HEK293 (cell line): ENCODE measurements at regions not wholly inside any gene's neighbourhood (a gene's known extent, or its start where the extent isn't known, plus 50 kb on each side); places are given as distances from the start of the nearest gene placed in this dataset.
A peak's percentile ranks its signal among the peaks of the same experiment; 100 is the strongest.

ENCODE experiments used
- CTCF ChIA-PET: fragments of 350-600 bp; formaldehyde crosslinking; extraction: SDS; loops from one replicate; lab custom pipeline; 2021; ENCODE audit warnings: antibody characterized with exemption; lab: Yijun Ruan, JAX
- POLR2A ChIA-PET: fragments of 300-600 bp; formaldehyde crosslinking; extraction: SDS; loops from one replicate; lab custom pipeline; 2020; ENCODE audit warnings: antibody characterized with exemption, inconsistent platforms; lab: Yijun Ruan, JAX
- H3K27ac ChIP-seq: fragments of 200-500 bp; sonication (Bioruptor generic); 2 replicates; pipeline ENCODE4 v1.5.1; 2014; ENCODE audit warnings: low read depth, low read length, control low read depth, inconsistent platforms; ENCODE audit errors: extremely low read depth
- H3K36me3 ChIP-seq, 2 experiments: fragments of 200-500 bp in 1 of 2; sonication (Bioruptor generic) in 1 of 2; 1 replicate in 1 of 2; 2 replicates in 1 of 2; pipeline ENCODE4 v1.5.1; 2014 to 2017; ENCODE audit warnings: inconsistent platforms in 2 of 2, low read length in 2 of 2; ENCODE audit not compliant: control insufficient read depth in 2 of 2, insufficient read depth in 1 of 2
- H3K4me1 ChIP-seq: fragments of 200-500 bp; sonication (Bioruptor generic); 2 replicates; pipeline ENCODE4 v1.5.1; 2014; ENCODE audit warnings: mild to moderate bottlenecking, low read length, inconsistent platforms; ENCODE audit not compliant: control insufficient read depth, insufficient read depth
- H3K4me3 ChIP-seq: 2 replicates; pipeline ENCODE4 v1.5.1; 2011; ENCODE audit warnings: low read depth, mild to moderate bottlenecking, control low read depth, low read length, moderate library complexity
- H3K9me3 ChIP-seq: fragments of 200-500 bp; sonication (Bioruptor generic); 2 replicates; pipeline ENCODE4 v1.5.1; 2014; ENCODE audit warnings: low read depth, low read length, inconsistent platforms; ENCODE audit not compliant: control insufficient read depth, insufficient read depth
- PRDM1 ChIP-seq: fragments of 450-650 bp; formaldehyde crosslinking; IDR thresholded peaks from 2 replicates; pipeline ENCODE4; 2016; ENCODE audit warnings: missing biosample characterization, missing genetic modification characterization
- SCRT1 ChIP-seq: fragments of 450-650 bp; formaldehyde crosslinking; IDR thresholded peaks from 2 replicates; pipeline ENCODE4 v1.5.1; 2016; ENCODE audit warnings: missing biosample characterization, missing genetic modification characterization, borderline replicate concordance
- SETDB1 ChIP-seq: IDR thresholded peaks from one replicate; pipeline ENCODE4 v1.6.1; 2017; ENCODE audit warnings: mild to moderate bottlenecking, low read length, moderate library complexity, mixed read lengths; ENCODE audit not compliant: insufficient read length
- YY2 ChIP-seq: fragments of 450-650 bp; formaldehyde crosslinking; IDR thresholded peaks from 2 replicates; pipeline ENCODE4 v1.5.1; 2016; ENCODE audit warnings: missing biosample characterization, missing genetic modification characterization
- ZBTB1 ChIP-seq: fragments of 450-650 bp; formaldehyde crosslinking; IDR thresholded peaks from 2 replicates; pipeline ENCODE4 v1.5.1; 2016; ENCODE audit warnings: missing biosample characterization, missing genetic modification characterization
- ZBTB21 ChIP-seq: fragments of 450-650 bp; formaldehyde crosslinking; IDR thresholded peaks from 2 replicates; pipeline ENCODE4 v1.5.1; 2017; ENCODE audit warnings: missing biosample characterization, missing genetic modification characterization
- ZBTB48 ChIP-seq: fragments of 450-650 bp; formaldehyde crosslinking; IDR thresholded peaks from 2 replicates; pipeline ENCODE4 v1.5.1; 2016; ENCODE audit warnings: missing biosample characterization, missing genetic modification characterization
- ZFP3 ChIP-seq: fragments of 450-650 bp; formaldehyde crosslinking; IDR thresholded peaks from 2 replicates; pipeline ENCODE4 v1.5.1; 2016; ENCODE audit warnings: low read depth, missing biosample characterization, missing genetic modification characterization
- ZIC2 ChIP-seq: fragments of 450-650 bp; formaldehyde crosslinking; IDR thresholded peaks from 2 replicates; pipeline ENCODE4 v1.5.1; 2016; ENCODE audit warnings: missing biosample characterization, missing genetic modification characterization
- ZNF175 ChIP-seq: fragments of 450-650 bp; formaldehyde crosslinking; IDR thresholded peaks from 2 replicates; pipeline ENCODE4 v1.5.1; 2016; ENCODE audit warnings: missing biosample characterization, missing genetic modification characterization
- ZNF223 ChIP-seq: fragments of 450-650 bp; formaldehyde crosslinking; IDR thresholded peaks from 2 replicates; pipeline ENCODE4 v1.5.1; 2016; ENCODE audit warnings: missing biosample characterization, missing genetic modification characterization
- ZNF335 ChIP-seq: fragments of 450-650 bp; formaldehyde crosslinking; conservative IDR thresholded peaks from 2 replicates; pipeline ENCODE4 v1.5.1; 2016; ENCODE audit warnings: missing biosample characterization, missing genetic modification characterization
- ZNF560 ChIP-seq: fragments of 450-650 bp; formaldehyde crosslinking; IDR thresholded peaks from 2 replicates; pipeline ENCODE4 v1.5.1; 2017; ENCODE audit warnings: missing biosample characterization, missing genetic modification characterization, borderline replicate concordance
- ZNF610 ChIP-seq: fragments of 450-650 bp; formaldehyde crosslinking; IDR thresholded peaks from 2 replicates; pipeline ENCODE4 v1.5.1; 2016; ENCODE audit warnings: missing biosample characterization, missing genetic modification characterization, borderline replicate concordance
- ZNF621 ChIP-seq: fragments of 450-650 bp; formaldehyde crosslinking; IDR thresholded peaks from 2 replicates; pipeline ENCODE4 v1.5.1; 2017; ENCODE audit warnings: missing biosample characterization, missing genetic modification characterization
- ZNF624 ChIP-seq: fragments of 450-650 bp; formaldehyde crosslinking; IDR thresholded peaks from 2 replicates; pipeline ENCODE4 v1.5.1; 2017; ENCODE audit warnings: missing biosample characterization, missing genetic modification characterization
- ZNF654 ChIP-seq: fragments of 450-650 bp; formaldehyde crosslinking; IDR thresholded peaks from 2 replicates; pipeline ENCODE4 v1.5.1; 2016; ENCODE audit warnings: low read depth, missing biosample characterization, missing genetic modification characterization
- ZNF670 ChIP-seq: fragments of 450-650 bp; formaldehyde crosslinking; IDR thresholded peaks from 2 replicates; pipeline ENCODE4 v1.5.1; 2016; ENCODE audit warnings: missing biosample characterization, missing genetic modification characterization, low read depth
- ZNF707 ChIP-seq: fragments of 450-650 bp; formaldehyde crosslinking; IDR thresholded peaks from 2 replicates; pipeline ENCODE4 v1.5.1; 2016; ENCODE audit warnings: missing biosample characterization, missing genetic modification characterization
- TF ChIP-seq, protein P1 (sequence below): fragments of 450-650 bp; formaldehyde crosslinking; IDR thresholded peaks from 2 replicates; pipeline ENCODE4 v1.5.1; 2016; ENCODE audit warnings: missing biosample characterization, missing genetic modification characterization
- TF ChIP-seq, protein P2 (sequence below): fragments of 450-650 bp; formaldehyde crosslinking; IDR thresholded peaks from 2 replicates; pipeline ENCODE4 v1.5.1; 2016; ENCODE audit warnings: missing biosample characterization, missing genetic modification characterization, low read depth
- TF ChIP-seq, protein P3 (sequence below): fragments of 450-650 bp; formaldehyde crosslinking; IDR thresholded peaks from 2 replicates; pipeline ENCODE4 v1.5.1; 2017; ENCODE audit warnings: missing biosample characterization, missing genetic modification characterization

DNA sequence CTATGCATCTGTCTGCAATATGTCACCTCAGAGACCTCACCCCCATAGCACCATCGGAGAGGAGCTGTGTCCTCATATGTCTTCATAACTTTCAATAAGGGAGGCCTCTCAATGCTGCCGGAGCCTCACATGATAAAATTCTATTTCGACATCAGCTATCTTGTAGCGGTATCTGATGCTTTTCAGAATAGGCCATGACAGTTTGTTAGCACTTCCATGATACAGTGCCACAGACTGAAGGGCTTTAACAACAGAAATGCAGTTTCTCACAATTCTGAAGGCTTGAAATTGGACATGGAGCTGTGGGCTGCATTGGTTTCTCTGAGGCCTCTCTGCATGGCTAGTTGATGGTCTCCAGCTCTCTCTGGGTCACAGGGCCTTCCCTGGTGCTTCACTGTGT, 125.0 kb upstream of the PZP start (continued):
- TF ChIP-seq YY2 (tag by site-specific recombination) (no peak), ZBTB21 (no peak), ZNF175 (tag by site-specific recombination) (no peak), ZNF624 (no peak)

DNA sequence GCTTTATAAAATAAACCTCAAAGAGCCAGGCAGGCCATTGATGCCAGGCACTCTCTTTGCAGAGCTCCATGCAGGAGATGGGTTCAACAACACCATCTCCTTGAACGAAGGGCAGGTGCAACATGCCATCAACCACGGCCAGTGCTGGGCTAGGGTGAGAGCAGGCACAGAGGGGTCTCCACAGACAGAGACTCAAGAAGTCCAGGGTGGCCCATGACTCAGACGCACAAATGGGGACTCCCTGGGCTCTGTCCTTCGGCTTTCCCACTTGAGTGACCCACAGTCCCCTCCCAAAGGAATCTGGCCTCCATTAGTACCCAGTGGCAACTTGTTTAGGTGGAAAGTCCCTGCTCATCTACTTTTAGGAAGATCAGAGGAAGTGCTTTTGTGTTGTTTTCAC, 124.4 kb upstream of the PZP start:
- H3K9me3 ChIP-seq, result no peaks in the 10 kb centered on the region
- H3K36me3 ChIP-seq, result no peaks in the 10 kb centered on the region
- CTCF ChIA-PET, result interaction anchor here (0.6 to 4.0 kb wide), 8 partner anchors 9 to 417 kb away, joined by 3 to 50 read pairs (median 4); no protein-coding TSS in a partner anchor
- H3K4me1 ChIP-seq, result no peaks in the 10 kb centered on the region
- no peak overlapping the region for H3K4me3 ChIP-seq
- POLR2A ChIA-PET, result no interaction called here
- H3K27ac ChIP-seq, result no peak overlapping the region
- TF ChIP-seq ZNF670 (tag by site-specific recombination) (no peak), ZBTB1 (tag by site-specific recombination) (no peak)

DNA sequence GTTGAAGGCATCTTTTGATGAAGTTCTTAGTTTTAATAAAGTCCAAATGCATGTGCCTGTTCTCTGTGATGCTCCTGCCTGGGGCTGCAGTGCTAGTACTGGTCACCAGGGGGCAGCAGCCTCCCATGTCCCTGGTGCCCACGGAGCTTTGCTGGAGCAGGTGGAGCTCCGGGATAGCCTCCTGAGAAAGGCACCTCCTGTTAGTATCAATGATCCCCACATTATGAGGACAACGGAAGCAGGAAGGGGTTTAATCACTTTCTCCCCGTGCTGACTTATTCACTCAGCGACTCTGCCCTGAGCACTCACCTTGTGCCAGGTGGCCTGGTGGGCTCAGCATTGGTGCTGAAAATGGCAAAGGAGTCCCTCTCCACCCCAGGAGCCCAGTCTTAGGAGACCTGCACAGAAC, 123.0 kb upstream of the PZP start:
- TF ChIP-seq SETDB1 (no peak), ZNF654 (tag by site-specific recombination) (peak; percentile 69), SCRT1 (tag by site-specific recombination) (no peak)
- TF ChIP-seq, protein P1, sequence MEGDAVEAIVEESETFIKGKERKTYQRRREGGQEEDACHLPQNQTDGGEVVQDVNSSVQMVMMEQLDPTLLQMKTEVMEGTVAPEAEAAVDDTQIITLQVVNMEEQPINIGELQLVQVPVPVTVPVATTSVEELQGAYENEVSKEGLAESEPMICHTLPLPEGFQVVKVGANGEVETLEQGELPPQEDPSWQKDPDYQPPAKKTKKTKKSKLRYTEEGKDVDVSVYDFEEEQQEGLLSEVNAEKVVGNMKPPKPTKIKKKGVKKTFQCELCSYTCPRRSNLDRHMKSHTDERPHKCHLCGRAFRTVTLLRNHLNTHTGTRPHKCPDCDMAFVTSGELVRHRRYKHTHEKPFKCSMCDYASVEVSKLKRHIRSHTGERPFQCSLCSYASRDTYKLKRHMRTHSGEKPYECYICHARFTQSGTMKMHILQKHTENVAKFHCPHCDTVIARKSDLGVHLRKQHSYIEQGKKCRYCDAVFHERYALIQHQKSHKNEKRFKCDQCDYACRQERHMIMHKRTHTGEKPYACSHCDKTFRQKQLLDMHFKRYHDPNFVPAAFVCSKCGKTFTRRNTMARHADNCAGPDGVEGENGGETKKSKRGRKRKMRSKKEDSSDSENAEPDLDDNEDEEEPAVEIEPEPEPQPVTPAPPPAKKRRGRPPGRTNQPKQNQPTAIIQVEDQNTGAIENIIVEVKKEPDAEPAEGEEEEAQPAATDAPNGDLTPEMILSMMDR (tag by site-specific recombination), result peak; percentile 49
- TF ChIP-seq, all 188 proteins: peak for 2
- Histone ChIP-seq H3K4me1 (no peaks in the 10 kb centered on the region), H3K9me3 (no peaks in the 10 kb centered on the region), H3K36me3 (no peaks in the 10 kb centered on the region), H3K4me3 (no peak overlapping the region), H3K27ac (no peak overlapping the region)
- ChIA-PET POLR2A (no interaction called here), CTCF (interaction anchor here (0.6 to 4.0 kb wide), 14 partner anchors 10 to 542 kb away, joined by 3 to 50 read pairs (median 4); no protein-coding TSS in a partner anchor)

DNA sequence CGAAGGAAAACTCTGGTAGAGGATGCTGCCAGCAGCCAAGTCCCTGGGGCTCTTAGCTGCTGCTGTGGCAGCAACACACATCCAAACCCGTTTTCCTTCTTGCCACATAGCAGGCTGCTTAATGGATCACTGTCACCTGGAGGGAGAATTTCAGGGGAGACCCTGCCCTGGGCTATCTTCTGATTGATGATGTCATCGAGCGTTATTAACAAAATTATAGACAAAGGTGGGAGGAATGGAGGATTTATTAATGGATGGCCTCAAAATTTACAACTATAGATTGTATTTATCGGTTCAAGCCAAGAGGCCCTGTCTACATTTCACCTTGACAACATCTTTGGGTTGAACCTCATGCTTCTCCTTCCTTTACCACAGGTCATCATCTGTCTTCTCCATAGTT, 120.8 kb upstream of the PZP start:
- Histone ChIP-seq H3K4me3 (no peak overlapping the region), H3K36me3 (no peaks in the 10 kb centered on the region), H3K4me1 (no peaks in the 10 kb centered on the region), H3K27ac (no peak overlapping the region), H3K9me3 (no peaks in the 10 kb centered on the region)
- POLR2A ChIA-PET, result no interaction called here
- no peak for TF ChIP-seq ZFP3 (tag by site-specific recombination)
- TF ChIP-seq, protein P2, sequence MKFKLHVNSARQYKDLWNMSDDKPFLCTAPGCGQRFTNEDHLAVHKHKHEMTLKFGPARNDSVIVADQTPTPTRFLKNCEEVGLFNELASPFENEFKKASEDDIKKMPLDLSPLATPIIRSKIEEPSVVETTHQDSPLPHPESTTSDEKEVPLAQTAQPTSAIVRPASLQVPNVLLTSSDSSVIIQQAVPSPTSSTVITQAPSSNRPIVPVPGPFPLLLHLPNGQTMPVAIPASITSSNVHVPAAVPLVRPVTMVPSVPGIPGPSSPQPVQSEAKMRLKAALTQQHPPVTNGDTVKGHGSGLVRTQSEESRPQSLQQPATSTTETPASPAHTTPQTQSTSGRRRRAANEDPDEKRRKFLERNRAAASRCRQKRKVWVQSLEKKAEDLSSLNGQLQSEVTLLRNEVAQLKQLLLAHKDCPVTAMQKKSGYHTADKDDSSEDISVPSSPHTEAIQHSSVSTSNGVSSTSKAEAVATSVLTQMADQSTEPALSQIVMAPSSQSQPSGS, result 0 out of 2 replicates have a peak, but pooled peaks have one; percentile 11
- CTCF ChIA-PET, result interaction anchor here (0.6 to 4.0 kb wide), 3 partner anchors 13 to 671 kb away, joined by 3 to 50 read pairs (median 3); no protein-coding TSS in a partner anchor

DNA sequence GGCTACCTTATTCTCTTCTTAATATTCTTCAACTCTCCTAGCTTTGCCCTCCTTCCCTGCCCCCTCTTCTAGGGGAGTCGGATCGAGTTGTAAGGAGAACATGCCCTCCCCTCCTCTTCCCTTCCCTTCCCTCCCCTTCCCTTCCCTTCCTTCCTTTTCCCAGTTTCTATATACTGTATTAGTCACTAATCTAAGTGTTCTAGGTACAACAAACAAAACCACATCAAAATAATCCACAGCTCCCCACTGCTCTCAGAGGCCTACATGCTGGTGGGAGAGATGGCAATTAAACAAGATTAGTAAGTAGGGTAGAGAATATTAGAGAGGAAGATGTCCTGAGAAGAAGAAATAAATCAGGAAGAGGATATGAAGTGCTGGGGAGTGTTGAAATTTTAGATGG, 119.9 kb upstream of the PZP start:
- Histone ChIP-seq H3K9me3 (no peaks in the 10 kb centered on the region), H3K36me3 (no peaks in the 10 kb centered on the region), H3K27ac (no peak overlapping the region), H3K4me3 (no peak overlapping the region), H3K4me1 (no peaks in the 10 kb centered on the region)
- ChIA-PET CTCF (interaction anchor here (0.6 kb wide), 1 partner anchor 141 kb away, joined by 4 read pairs; no protein-coding TSS in a partner anchor), POLR2A (no interaction called here)
- TF ChIP-seq ZNF560 (tag by site-specific recombination) (no peak), ZNF223 (tag by site-specific recombination) (no peak), ZBTB48 (tag by site-specific recombination) (no peak), ZNF621 (no peak), PRDM1 (tag by site-specific recombination) (no peak), ZNF335 (tag by site-specific recombination) (no peak), ZNF610 (tag by site-specific recombination) (no peak), ZNF707 (no peak), ZNF175 (tag by site-specific recombination) (no peak), ZIC2 (tag by site-specific recombination) (no peak)
- TF ChIP-seq, protein P3, sequence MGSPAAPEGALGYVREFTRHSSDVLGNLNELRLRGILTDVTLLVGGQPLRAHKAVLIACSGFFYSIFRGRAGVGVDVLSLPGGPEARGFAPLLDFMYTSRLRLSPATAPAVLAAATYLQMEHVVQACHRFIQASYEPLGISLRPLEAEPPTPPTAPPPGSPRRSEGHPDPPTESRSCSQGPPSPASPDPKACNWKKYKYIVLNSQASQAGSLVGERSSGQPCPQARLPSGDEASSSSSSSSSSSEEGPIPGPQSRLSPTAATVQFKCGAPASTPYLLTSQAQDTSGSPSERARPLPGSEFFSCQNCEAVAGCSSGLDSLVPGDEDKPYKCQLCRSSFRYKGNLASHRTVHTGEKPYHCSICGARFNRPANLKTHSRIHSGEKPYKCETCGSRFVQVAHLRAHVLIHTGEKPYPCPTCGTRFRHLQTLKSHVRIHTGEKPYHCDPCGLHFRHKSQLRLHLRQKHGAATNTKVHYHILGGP, result no peak
